H1 (cell line): ENCODE measurements at regions not wholly inside any gene's neighbourhood (a gene's known extent, or its start where the extent isn't known, plus 50 kb on each side); places are given as distances from the start of the nearest gene placed in this dataset.

Source experiments
- ASH2L ChIP-seq: fragments of 200-600, 300-600 bp; sonication (generic); IDR thresholded peaks from one replicate; pipeline ENCODE4 v1.7.1; 2017; ENCODE audit warnings: low read length
- CBX5 ChIP-seq: fragments of 300-800, 300-1000 bp; sonication (generic); IDR thresholded peaks from 2 replicates; pipeline ENCODE4 v1.7.1; 2016; ENCODE audit warnings: antibody characterized with exemption, low read length, low read depth
- EGR1 ChIP-seq: IDR thresholded peaks from 2 replicates; pipeline ENCODE4 v1.6.1; 2011; ENCODE audit warnings: low read depth, low read length, borderline replicate concordance
- GTF2F1 ChIP-seq: IDR thresholded peaks from 2 replicates; pipeline ENCODE4 v1.6.1; 2012; ENCODE audit warnings: low read depth, low read length, improper control_type of control experiment, borderline replicate concordance
- MAX ChIP-seq: IDR thresholded peaks from 2 replicates; pipeline ENCODE4 v1.6.1; 2012; ENCODE audit warnings: inconsistent platforms
- SP1 ChIP-seq: IDR thresholded peaks from 2 replicates; pipeline ENCODE4 v1.6.1; 2011; ENCODE audit warnings: low read depth, low read length
- USF2 ChIP-seq: IDR thresholded peaks from 2 replicates; pipeline ENCODE4 v1.6.1; 2011; ENCODE audit warnings: low read length, improper control_type of control experiment

DNA sequence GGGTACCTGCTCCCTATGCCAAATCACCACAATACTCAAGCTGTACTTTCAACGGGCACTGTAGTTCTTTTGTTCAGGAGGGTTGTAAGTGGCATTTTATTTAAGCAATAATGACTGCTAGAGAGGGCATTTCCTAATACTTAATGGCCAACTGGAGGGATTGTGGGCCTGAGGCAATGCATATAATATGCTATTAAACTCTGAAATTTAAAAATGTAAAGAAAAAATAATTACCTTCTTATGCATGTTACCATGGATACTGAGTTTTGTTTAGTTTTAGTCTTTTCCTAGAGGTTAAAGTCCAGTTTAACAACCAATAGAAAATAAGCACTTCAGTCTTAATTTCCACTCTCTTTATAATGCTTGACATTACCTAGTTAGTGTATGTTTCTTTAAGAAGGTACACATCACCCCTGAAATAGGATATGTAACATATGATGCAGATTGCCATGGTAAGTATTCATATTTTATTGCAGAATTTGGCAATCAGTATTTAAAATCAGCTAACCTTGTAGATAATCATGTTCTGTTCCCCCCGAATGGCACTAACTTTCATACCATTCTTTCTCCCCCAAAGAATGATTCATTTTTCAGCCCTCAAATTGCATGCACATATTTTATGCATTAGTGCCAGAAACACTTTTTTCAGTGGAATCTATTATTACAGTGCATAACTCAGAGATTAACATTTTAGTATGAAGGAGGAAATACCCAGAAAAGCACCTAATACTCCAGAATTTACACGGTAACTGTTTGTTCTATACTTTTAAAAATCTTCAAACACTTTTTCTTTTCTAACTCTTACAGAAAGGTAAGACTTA, 90.3 kb upstream of the ZNF438 start (continued):
- TF ChIP-seq USF2, result no peak
- TF ChIP-seq CBX5, result no peak
- TF ChIP-seq GTF2F1, result no peak
- no peak for TF ChIP-seq MAX
- TF ChIP-seq SP1, result no peak
- TF ChIP-seq EGR1, result no peak
- TF ChIP-seq ASH2L, result no peak
